Ovary (tissue), 7 donors: ENCODE measurements at regions not wholly inside any gene's neighbourhood (a gene's known extent, or its start where the extent isn't known, plus 50 kb on each side); places are given as distances from the start of the nearest gene placed in this dataset.

Source experiments
- DNase-seq, 5 donors: peaks; one replicate each; pipeline ENCODE4 v3.0.0-alpha.2; 2019 to 2020
- H3K27ac ChIP-seq, 2 donors: fragments of 200-600 bp; one replicate each; pipeline versions ENCODE4 v1.5.1 to v1.8.0; 2019 to 2022
- H3K27me3 ChIP-seq: fragments of 200-600 bp; one replicate; pipeline ENCODE4 v1.8.0; 2022
- H3K36me3 ChIP-seq: fragments of 200-600 bp; sonication (generic); one replicate; pipeline ENCODE4 v1.5.1; 2019
- H3K4me1 ChIP-seq: one replicate; pipeline ENCODE4 v1.8.1; 2013; ENCODE audit warnings: mild to moderate bottlenecking, moderate library complexity; ENCODE audit not compliant: insufficient read depth
- H3K4me3 ChIP-seq: fragments of 200-600 bp; sonication (generic); one replicate; pipeline ENCODE4 v1.5.1; 2017
- H3K9me3 ChIP-seq, 2 donors: fragments of 200-600 bp in 1 of 2; sonication (generic) in 1 of 2; one replicate each; pipeline versions ENCODE4 v1.5.1 to v1.8.1; 2013 to 2019; ENCODE audit warnings: mild to moderate bottlenecking in 1 of 2, moderate library complexity in 1 of 2
- EP300 ChIP-seq: sonication (generic); formaldehyde crosslinking; IDR thresholded peaks from one replicate; pipeline ENCODE4 v1.6.1; 2017; ENCODE audit warnings: antibody characterized with exemption
- POLR2A ChIP-seq: fragments of 450-650 bp; IDR thresholded peaks from one replicate; pipeline ENCODE4 v1.6.1; 2017; ENCODE audit warnings: antibody characterized with exemption, mild to moderate bottlenecking, moderate library complexity
- WGBS, 3 donors: extraction: QIAGEN DNeasy Blood & Tissue Kit in 1 of 3; methylation state at CpG; one replicate each; pipeline versions ENCODE4 v1.1.5 to v1.1.7; 2013 to 2017; 5-methylcytosine and 5-hydroxymethylcytosine counted together
- intact Hi-C, 4 donors: fragments of 100-400 bp; cut with DNase I; formaldehyde crosslinking; loops; one replicate each; pipeline versions ENCODE4 v1.11.0 to v1.15.1; 2022 to 2023
- TF ChIP-seq, protein P1 (sequence below), 3 donors: fragments of 450-650 bp in 2 of 3; fragments of 200-600 bp in 1 of 3; IDR thresholded peaks; one replicate each; pipeline versions ENCODE4 v1.5.1 to v1.8.0; 2016 to 2022; ENCODE audit warnings: antibody characterized with exemption in 3 of 3, mild to moderate bottlenecking in 1 of 3
- donor health status: DM: no; HTN: no; CAD: no; lungs with moderate emphysema.
- donor health status: DM: no; HTN: no; CAD: no.
- donor health status: Bipolar disorder and iron deficiency.
- donor health status: DM: no; HTN: no; CAD: no.
- donor health status: DM: yes; HTN: yes; CAD: no.

DNA sequence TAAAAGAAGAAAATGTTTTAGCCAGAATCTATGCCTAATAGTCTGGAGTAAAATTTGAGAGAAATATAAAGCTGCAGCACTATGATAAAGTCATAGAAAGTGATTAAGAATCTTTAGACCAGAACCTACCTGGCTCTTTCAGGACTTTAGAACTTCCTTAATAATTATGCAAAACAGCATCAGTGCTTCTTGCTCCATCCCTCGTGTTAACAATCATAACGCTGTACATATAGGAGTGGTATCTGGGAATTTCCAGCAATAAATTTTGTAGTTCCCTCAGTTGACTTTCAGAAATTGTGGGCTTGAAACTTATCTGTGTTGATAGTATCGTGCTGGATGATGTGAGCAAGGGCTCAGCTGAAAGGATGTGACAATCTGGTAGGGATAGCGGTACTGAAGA, 102.1 kb upstream of the RASGEF1B start:
- no peak for DNase-seq
- intact Hi-C loops, result no loop called here
- Histone ChIP-seq H3K27me3 (no peaks in the 10 kb centered on the region), H3K36me3 (no peaks in the 10 kb centered on the region), H3K4me1 (no peaks in the 10 kb centered on the region), H3K4me3 (no peak overlapping the region), H3K27ac (no peak overlapping the region), H3K9me3 (no peaks in the 10 kb centered on the region)
- WGBS, 3 donors, result 78 to 81% (median 81%) methylated on average over 4 of the region's 4 CpGs
- no peak for TF ChIP-seq POLR2A
- TF ChIP-seq EP300, result no peak
- TF ChIP-seq, protein P1, sequence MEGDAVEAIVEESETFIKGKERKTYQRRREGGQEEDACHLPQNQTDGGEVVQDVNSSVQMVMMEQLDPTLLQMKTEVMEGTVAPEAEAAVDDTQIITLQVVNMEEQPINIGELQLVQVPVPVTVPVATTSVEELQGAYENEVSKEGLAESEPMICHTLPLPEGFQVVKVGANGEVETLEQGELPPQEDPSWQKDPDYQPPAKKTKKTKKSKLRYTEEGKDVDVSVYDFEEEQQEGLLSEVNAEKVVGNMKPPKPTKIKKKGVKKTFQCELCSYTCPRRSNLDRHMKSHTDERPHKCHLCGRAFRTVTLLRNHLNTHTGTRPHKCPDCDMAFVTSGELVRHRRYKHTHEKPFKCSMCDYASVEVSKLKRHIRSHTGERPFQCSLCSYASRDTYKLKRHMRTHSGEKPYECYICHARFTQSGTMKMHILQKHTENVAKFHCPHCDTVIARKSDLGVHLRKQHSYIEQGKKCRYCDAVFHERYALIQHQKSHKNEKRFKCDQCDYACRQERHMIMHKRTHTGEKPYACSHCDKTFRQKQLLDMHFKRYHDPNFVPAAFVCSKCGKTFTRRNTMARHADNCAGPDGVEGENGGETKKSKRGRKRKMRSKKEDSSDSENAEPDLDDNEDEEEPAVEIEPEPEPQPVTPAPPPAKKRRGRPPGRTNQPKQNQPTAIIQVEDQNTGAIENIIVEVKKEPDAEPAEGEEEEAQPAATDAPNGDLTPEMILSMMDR (IDR thresholded peaks at IDR 0.05), result no peak

DNA sequence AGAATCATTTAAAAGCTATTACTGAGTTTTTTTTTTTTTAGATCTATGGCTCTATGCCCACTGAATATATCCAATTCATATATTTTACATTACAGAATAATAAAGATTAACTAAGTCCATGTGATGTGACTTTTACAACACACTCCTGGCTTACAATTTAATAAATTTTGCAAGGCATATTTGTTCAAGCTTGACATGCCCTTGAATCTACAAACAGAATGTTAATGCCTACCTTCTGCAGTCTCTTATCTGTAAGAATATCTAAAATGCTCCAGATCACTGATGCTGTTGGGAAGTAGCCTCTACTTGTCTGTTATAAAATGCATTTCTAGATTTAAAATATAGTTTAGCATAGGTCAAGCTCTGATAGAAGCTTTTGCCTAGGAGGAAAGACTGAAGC, 100.7 kb upstream of the RASGEF1B start:
- intact Hi-C loops, result no loop called here
- Histone ChIP-seq H3K4me1 (no peaks in the 10 kb centered on the region), H3K9me3 (no peaks in the 10 kb centered on the region), H3K4me3 (no peak overlapping the region), H3K27me3 (no peaks in the 10 kb centered on the region), H3K27ac (no peak overlapping the region), H3K36me3 (no peaks in the 10 kb centered on the region)
- TF ChIP-seq POLR2A, result no peak
- no peak for TF ChIP-seq EP300
- TF ChIP-seq, protein P1 (IDR thresholded peaks at IDR 0.05), result no peak
- DNase-seq, result no peak

DNA sequence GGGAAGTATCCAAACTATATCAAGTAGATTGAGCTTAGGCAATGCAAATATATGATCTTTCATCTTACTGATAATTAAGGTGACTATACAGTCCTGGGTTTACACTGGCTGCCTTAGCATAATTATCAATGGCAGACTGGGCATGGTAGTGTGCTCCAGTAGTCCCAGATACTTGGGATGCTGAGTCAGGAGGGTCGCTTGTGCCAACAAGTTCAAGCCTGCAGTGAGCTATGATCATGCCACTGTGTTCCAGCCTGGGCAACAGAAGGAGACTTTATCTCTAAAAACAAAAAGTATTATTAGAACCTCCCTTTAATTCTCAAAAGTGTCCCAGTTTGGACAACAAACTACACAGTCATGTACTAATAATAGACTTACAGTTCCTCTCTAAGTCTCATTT, 99.4 kb upstream of the RASGEF1B start:
- no peak overlapping the region for H3K27ac ChIP-seq
- no peaks in the 10 kb centered on the region for H3K27me3 ChIP-seq
- no peaks in the 10 kb centered on the region for H3K4me1 ChIP-seq
- intact Hi-C loops, result no loop called here
- no peak for DNase-seq
- no peak overlapping the region for H3K4me3 ChIP-seq
- no peak for TF ChIP-seq POLR2A
- TF ChIP-seq, protein P1 (IDR thresholded peaks at IDR 0.05), result no peak
- TF ChIP-seq EP300, result no peak
- H3K36me3 ChIP-seq, result no peaks in the 10 kb centered on the region
- no peaks in the 10 kb centered on the region for H3K9me3 ChIP-seq
- 85 to 92% (median 89%) methylated on average over 1 of the region's 1 CpG for WGBS, 3 donors

DNA sequence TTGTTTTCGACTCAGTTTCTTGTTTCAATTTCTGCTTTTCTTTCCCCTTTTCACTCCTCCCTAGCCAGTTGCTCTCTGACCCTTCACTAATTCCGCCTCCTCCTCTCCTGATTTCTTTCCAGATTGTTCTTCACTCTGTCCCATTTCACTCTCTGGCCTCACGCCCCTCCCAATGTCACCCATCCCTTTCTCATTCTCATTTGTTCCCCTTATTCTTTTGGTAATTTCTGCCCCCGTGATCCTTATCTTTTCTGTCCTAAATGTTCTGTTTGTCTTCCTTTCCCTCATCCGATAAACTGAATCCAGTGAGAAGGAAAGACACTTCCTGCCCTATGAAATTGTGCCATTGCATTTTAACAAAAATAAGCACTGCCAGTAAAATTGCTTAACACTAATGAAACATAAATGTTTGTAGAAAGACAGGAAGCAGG, 94.5 kb upstream of the RASGEF1B start:
- Histone ChIP-seq H3K27ac (no peak overlapping the region), H3K4me1 (peaks cover 8% of the 10 kb centered on the region), H3K4me3 (no peak overlapping the region), H3K36me3 (no peaks in the 10 kb centered on the region), H3K9me3 (no peaks in the 10 kb centered on the region), H3K27me3 (no peaks in the 10 kb centered on the region)
- no peak for TF ChIP-seq EP300
- TF ChIP-seq, protein P1 (IDR thresholded peaks at IDR 0.05), result no peak
- no peak for TF ChIP-seq POLR2A
- intact Hi-C loops, result no loop called here
- DNase-seq, result no peak
- 23 to 32% (median 25%) methylated on average over 5 of the region's 5 CpGs for WGBS, 3 donors
